H54 (cell line): ENCODE measurements at regions not wholly inside any gene's neighbourhood (a gene's known extent, or its start where the extent isn't known, plus 50 kb on each side); places are given as distances from the start of the nearest gene placed in this dataset.

Source experiments
- DNase-seq: peaks from one replicate; pipeline ENCODE4 v3.0.0; 2011; ENCODE audit warnings: low spot score, mixed read lengths; ENCODE audit not compliant: insufficient read length
- FAIRE-seq: peaks from 3 replicates; lab custom pipeline; 2011; peaks lifted over from hg19 to GRCh38; lab: Jason Lieb, UNC
- POLR2A ChIP-seq: IDR thresholded peaks from 2 replicates; pipeline ENCODE4 v1.6.1; 2011; ENCODE audit warnings: low read depth, mild to moderate bottlenecking, low read length

DNA sequence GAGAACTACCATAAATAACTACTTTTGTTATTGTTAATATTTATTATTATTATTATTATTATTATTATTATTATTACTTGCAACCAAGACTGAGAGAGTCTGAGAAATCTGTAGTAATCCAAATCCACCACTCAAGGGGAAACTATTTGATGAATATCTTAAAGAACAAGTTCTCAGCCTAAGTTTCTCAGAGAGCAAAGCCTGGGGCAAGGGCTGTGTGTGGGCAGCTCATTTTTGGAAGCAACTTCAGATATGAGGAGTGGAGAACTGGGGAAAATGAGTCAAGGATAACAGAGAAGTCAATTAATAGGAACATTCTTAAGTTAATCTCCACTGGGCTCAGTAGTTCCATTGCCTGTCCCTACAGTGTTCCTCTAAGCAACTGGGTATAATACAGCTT lies 57.1 kb upstream of the KCNJ16 start:
- FAIRE-seq (no peak), DNase-seq (no peak)
- TF ChIP-seq POLR2A = no peak

GRCh38 chr17:70021726-70022125 lies 53.3 kb upstream of the KCNJ16 start:
- no peak for TF ChIP-seq POLR2A
- FAIRE-seq (no peak), DNase-seq (no peak)

- DNase-seq (no peak), FAIRE-seq (no peak)
- no peak for TF ChIP-seq POLR2A
Observed at GRCh38 chr17:70022175-70022574, 52.9 kb upstream of the KCNJ16 start.

- no peak for TF ChIP-seq POLR2A
- no peak for DNase-seq
- FAIRE-seq = no peak
Observed at GRCh38 chr17:70024253-70024652, 50.8 kb upstream of the KCNJ16 start.
